Tibial nerve (tissue), 4 donors: ENCODE measurements at regions not wholly inside any gene's neighbourhood (a gene's known extent, or its start where the extent isn't known, plus 50 kb on each side); places are given as distances from the start of the nearest gene placed in this dataset.

Experiments
- DNase-seq, 2 donors: peaks; one replicate each; pipeline ENCODE4 v3.0.0-alpha.2; 2019; ENCODE audit warnings: low spot score in 2 of 2
- H3K27ac ChIP-seq, 4 donors: fragments of 200-600 bp; sonication (generic) in 3 of 4; one replicate each; pipeline ENCODE4 v1.5.1; 2017 to 2019; ENCODE audit warnings: mild to moderate bottlenecking in 1 of 4
- H3K27me3 ChIP-seq, 2 donors: fragments of 200-600 bp; sonication (generic) in 1 of 2; one replicate each; pipeline versions ENCODE4 v1.5.1 to v1.6.0; 2017 to 2019
- H3K36me3 ChIP-seq, 3 donors: fragments of 200-600 bp; sonication (generic); one replicate each; pipeline ENCODE4 v1.5.1; 2018 to 2019
- H3K4me1 ChIP-seq, 4 donors: fragments of 200-600 bp; sonication (generic) in 3 of 4; one replicate each; pipeline ENCODE4 v1.5.1; 2017 to 2019
- H3K4me3 ChIP-seq, 4 donors: fragments of 200-600 bp; sonication (generic) in 3 of 4; one replicate each; pipeline ENCODE4 v1.5.1; 2017 to 2019; ENCODE audit warnings: mild to moderate bottlenecking in 1 of 4, moderate library complexity in 1 of 4
- H3K9me3 ChIP-seq, 4 donors: fragments of 200-600 bp; sonication (generic) in 3 of 4; one replicate each; pipeline ENCODE4 v1.5.1; 2017 to 2019
- CTCF ChIP-seq, 5 experiments: fragments of 200-600 bp in 3 of 5; fragments of 450-650 bp in 2 of 5; sonication (generic) in 3 of 5; IDR thresholded peaks; one replicate each; pipeline ENCODE4 v1.5.1; 2016 to 2019; ENCODE audit warnings: antibody characterized with exemption in 5 of 5, mild to moderate bottlenecking in 3 of 5, moderate library complexity in 2 of 5
- EP300 ChIP-seq, 2 donors: sonication (generic); formaldehyde crosslinking; IDR thresholded peaks; one replicate each; pipeline ENCODE4 v1.6.1; 2017; ENCODE audit warnings: antibody characterized with exemption in 2 of 2, mild to moderate bottlenecking in 1 of 2
- POLR2A ChIP-seq, 2 donors: fragments of 450-650 bp; IDR thresholded peaks; one replicate each; pipeline ENCODE4 v1.6.1; 2017; ENCODE audit warnings: antibody characterized with exemption in 2 of 2, mild to moderate bottlenecking in 2 of 2, moderate library complexity in 2 of 2
- WGBS, 2 donors: methylation state at CpG; one replicate each; pipeline ENCODE4 v1.1.5; 2018; 5-methylcytosine and 5-hydroxymethylcytosine counted together

GRCh38 chr6:67237277-67237676 lies 1397.8 kb upstream of the ADGRB3 start:
- H3K27me3 ChIP-seq, result no peaks in the 10 kb centered on the region
- TF ChIP-seq POLR2A (IDR thresholded peaks at IDR 0.05), result no peak
- TF ChIP-seq EP300 (IDR thresholded peaks at IDR 0.05), result no peak
- TF ChIP-seq CTCF (IDR thresholded peaks at IDR 0.05), result no peak
- WGBS, 2 donors, result 79 to 88% methylated on average over 1 of the region's 1 CpG
- no peaks in the 10 kb centered on the region for H3K9me3 ChIP-seq
- DNase-seq, result no peak
- no peaks in the 10 kb centered on the region for H3K36me3 ChIP-seq
- H3K27ac ChIP-seq, result no peak overlapping the region
- H3K4me3 ChIP-seq, result no peak overlapping the region
- no peaks in the 10 kb centered on the region for H3K4me1 ChIP-seq

GRCh38 chr6:67231092-67231491 lies 1404.0 kb upstream of the ADGRB3 start:
- 94 to 97% methylated on average over 1 of the region's 1 CpG for WGBS, 2 donors
- no peak for DNase-seq
- Histone ChIP-seq H3K27ac (no peak overlapping the region), H3K9me3 (no peaks in the 10 kb centered on the region), H3K4me1 (no peaks in the 10 kb centered on the region), H3K36me3 (no peaks in the 10 kb centered on the region), H3K4me3 (no peak overlapping the region), H3K27me3 (no peaks in the 10 kb centered on the region)
- no peak for TF ChIP-seq EP300 (IDR thresholded peaks at IDR 0.05)
- no peak for TF ChIP-seq CTCF (IDR thresholded peaks at IDR 0.05)
- TF ChIP-seq POLR2A (IDR thresholded peaks at IDR 0.05), result no peak

GRCh38 chr6:67224989-67225388 lies 1410.1 kb upstream of the ADGRB3 start:
- 61 to 68% methylated on average over 1 of the region's 1 CpG for WGBS, 2 donors
- H3K9me3 ChIP-seq, result no peaks in the 10 kb centered on the region
- no peak overlapping the region for H3K4me3 ChIP-seq
- no peaks in the 10 kb centered on the region for H3K36me3 ChIP-seq
- H3K27ac ChIP-seq, result no peak overlapping the region
- TF ChIP-seq POLR2A (IDR thresholded peaks at IDR 0.05) (no peak), EP300 (IDR thresholded peaks at IDR 0.05) (no peak)
- H3K4me1 ChIP-seq, result no peaks in the 10 kb centered on the region
- DNase-seq, result no peak
- H3K27me3 ChIP-seq, result no peaks in the 10 kb centered on the region

- Histone ChIP-seq H3K27me3 (no peaks in the 10 kb centered on the region), H3K27ac (no peak overlapping the region), H3K36me3 (no peaks in the 10 kb centered on the region), H3K4me1 (no peaks in the 10 kb centered on the region), H3K9me3 (no peaks in the 10 kb centered on the region), H3K4me3 (no peak overlapping the region)
- TF ChIP-seq CTCF (IDR thresholded peaks at IDR 0.05), result no peak
- TF ChIP-seq POLR2A (IDR thresholded peaks at IDR 0.05), result no peak
- no peak for TF ChIP-seq EP300 (IDR thresholded peaks at IDR 0.05)
- 88 to 90% methylated on average over 3 of the region's 3 CpGs for WGBS, 2 donors
- no peak for DNase-seq
These were observed 1413.9 kb upstream of the ADGRB3 start for GRCh38 chr6:67221226-67221625.

- TF ChIP-seq EP300 (IDR thresholded peaks at IDR 0.05) (no peak), CTCF (IDR thresholded peaks at IDR 0.05) (no peak), POLR2A (IDR thresholded peaks at IDR 0.05) (no peak)
- Histone ChIP-seq H3K9me3 (no peaks in the 10 kb centered on the region), H3K27me3 (no peaks in the 10 kb centered on the region), H3K36me3 (no peaks in the 10 kb centered on the region), H3K27ac (no peak overlapping the region), H3K4me1 (no peaks in the 10 kb centered on the region), H3K4me3 (no peak overlapping the region)
- 90 to 92% methylated on average over 2 of the region's 2 CpGs for WGBS, 2 donors
- DNase-seq, result no peak
These were observed 1415.7 kb upstream of the ADGRB3 start for GRCh38 chr6:67219346-67219745.

- no peaks in the 10 kb centered on the region for H3K27me3 ChIP-seq
- H3K4me3 ChIP-seq, result no peak overlapping the region
- no peaks in the 10 kb centered on the region for H3K36me3 ChIP-seq
- DNase-seq, result no peak
- no peak for TF ChIP-seq POLR2A (IDR thresholded peaks at IDR 0.05)
- no peak for TF ChIP-seq CTCF (IDR thresholded peaks at IDR 0.05)
- no peak for TF ChIP-seq EP300 (IDR thresholded peaks at IDR 0.05)
- no peaks in the 10 kb centered on the region for H3K9me3 ChIP-seq
- H3K4me1 ChIP-seq, result no peaks in the 10 kb centered on the region
- H3K27ac ChIP-seq, result no peak overlapping the region
These were observed 1422.5 kb upstream of the ADGRB3 start for GRCh38 chr6:67212584-67212983.
